ENCODE measurements at regions not wholly inside any gene's neighbourhood (a gene's known extent, or its start where the extent isn't known, plus 50 kb on each side); places are given as distances from the start of the nearest gene placed in this dataset.

DNA sequence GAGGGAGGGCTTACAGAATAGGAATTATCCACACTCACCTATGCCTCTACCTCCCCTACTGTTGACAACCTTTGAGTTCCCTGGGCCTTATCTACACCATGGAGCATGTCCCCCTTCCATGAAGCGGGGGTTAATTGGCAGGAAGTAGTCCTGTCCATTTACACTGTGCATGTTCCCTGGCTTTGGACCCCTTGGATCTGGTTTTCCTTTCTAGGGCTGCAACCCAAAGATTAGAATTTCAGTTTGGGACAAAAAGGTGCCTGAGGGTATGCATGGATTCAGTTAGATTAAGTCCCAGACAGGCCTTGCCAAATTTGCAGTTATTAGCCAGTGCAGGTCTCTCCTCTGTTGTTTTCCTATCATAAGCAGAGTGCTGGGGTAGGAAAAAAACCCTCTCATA lies 180.3 kb downstream of the CMPK2 start:
- no peak for DNase-seq

GRCh38 chr2:6692056-6692455 lies 173.7 kb downstream of the CMPK2 start:
- DNase-seq, result no peak

- DNase-seq, result no peak
Observed at GRCh38 chr2:6692819-6693218, 172.9 kb downstream of the CMPK2 start.

- DNase-seq, result no peak
Observed at GRCh38 chr2:6694555-6694954, 171.2 kb downstream of the CMPK2 start.

GRCh38 chr2:6700335-6700734 lies 165.4 kb downstream of the CMPK2 start:
- DNase-seq, result no peak

- no peak for DNase-seq
Observed at GRCh38 chr2:6704077-6704476, 161.6 kb downstream of the CMPK2 start.

GRCh38 chr2:6721395-6721794 lies 144.3 kb downstream of the CMPK2 start:
- DNase-seq, result no peak

DNA sequence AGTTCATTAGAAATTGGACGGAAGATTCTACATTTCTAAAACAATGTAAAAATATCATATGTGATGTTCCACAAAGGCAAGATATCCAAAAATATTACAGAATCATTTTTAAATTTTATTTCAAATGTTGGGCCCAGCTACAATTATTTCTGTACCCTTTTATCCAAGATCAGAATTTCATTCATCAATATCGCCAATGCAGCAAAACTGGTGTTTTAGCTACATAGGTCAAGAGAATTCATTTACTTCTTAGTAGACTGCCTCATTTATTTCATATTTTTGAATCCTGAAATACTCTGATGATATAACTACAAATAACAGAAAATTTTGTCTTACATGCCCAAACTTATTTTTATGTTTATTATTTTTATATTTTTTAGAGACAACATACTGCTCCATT lies 143.1 kb downstream of the CMPK2 start:
- DNase-seq, result no peak

- DNase-seq, result no peak
Observed at GRCh38 chr2:6723865-6724604, 141.7 kb downstream of the CMPK2 start.

DNA sequence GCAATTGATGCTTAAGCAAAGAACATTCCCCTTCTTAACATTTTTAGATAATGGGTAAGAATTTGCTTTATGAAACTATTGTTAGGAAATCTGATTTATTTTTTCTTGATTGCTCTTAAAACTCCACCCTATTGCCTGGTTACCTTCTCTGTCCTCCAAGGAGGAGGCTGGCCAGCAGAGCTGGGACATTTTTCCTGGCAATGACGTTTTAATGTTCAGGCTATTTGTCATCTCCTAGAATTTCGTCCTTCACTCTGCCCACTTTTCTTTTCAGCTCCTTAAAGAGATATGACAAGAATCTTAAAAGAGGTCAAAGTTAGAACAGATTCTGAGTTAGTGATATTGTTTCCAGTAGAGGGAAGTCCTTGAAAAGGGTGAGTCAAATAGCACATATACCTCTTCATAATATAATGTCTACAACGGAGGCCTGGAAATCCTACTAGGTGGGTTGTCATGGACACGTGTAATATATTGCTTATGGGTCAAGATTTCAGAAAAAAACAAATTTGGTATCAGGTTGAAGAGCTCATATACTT lies 141.0 kb downstream of the CMPK2 start:
- no peak for DNase-seq

DNA sequence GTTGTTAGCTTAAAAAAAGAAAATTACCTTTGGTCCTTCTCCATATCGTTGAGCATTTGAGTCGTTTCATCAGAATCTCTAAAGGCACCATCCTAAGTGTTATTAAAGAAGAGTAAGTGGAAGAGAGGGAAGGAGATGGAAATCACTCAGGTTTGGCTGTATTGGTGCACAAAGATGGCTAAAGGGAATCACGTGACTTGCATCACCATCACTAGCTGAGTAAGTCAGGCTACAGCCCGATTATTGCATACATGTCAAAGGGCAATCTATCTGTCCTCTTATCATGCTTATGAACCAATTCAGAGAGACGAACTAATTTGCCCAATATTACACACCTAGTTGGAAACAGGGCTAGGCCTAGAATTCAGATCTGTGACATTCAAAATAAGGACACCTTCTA lies 137.6 kb downstream of the CMPK2 start:
- DNase-seq, result no peak

- no peak for DNase-seq
Observed at GRCh38 chr2:6730003-6730402, 135.7 kb downstream of the CMPK2 start.

DNA sequence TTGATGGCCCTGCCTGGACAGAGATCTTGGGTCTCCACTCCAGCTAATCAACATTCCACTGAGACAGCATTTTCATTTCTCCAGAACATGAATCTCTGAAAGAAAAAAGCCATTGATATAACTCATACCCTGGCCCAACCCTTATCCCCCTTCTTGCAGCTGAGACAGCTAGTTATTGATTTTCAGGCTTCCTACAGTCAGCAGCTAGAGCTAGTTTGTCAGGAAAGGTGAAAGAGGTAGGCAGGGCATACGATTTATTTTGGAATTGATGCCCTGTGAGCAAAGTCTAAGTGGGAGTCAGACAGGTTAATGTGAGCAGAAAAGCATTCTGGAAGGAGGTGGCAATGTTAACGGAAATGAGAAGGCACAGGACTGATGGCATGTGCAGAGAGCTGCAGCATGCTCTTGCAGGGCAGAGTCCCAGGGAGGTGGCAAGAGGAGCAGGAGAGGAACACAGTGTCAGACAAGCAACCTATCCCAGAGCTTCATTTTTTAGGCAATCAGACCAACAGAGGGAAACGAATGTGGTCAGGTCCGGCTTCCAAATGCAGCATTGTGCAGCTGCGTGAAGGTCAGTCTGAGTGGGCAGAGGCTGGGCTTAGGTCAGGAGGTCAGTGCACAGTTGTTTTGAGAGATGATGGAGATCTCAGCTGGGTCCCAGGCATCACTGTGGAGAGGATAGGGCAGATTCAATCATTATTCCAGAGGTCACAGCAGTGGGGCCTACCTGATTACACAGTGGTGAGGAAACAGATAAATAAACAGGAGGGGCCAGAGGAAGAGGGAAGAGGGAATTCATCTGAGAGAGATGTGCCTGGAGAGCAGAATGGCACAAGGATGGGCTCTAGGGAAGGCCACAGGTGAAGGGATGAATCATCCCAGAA lies 134.8 kb downstream of the CMPK2 start:
- DNase-seq, result no peak

DNA sequence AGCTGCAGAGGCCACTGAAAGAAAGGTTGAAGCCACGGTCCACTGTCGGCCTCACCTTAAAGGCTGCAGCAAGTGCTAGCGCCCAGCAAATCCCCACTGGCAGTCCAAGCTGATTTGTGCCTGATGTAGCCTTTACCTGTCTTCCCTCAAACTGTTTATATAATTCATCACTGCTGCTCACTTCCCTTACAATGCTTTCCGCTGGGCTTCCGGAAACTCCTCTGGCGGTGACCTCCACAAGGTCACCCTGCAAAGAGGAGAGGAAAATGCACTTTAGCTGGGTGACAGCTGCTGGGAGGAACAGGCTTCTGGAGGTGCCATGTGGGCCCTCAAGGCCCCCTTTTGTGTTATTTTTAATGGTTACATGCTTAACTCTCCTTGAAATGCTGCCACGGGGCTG lies 126.2 kb downstream of the CMPK2 start:
- DNase-seq, result no peak

DNA sequence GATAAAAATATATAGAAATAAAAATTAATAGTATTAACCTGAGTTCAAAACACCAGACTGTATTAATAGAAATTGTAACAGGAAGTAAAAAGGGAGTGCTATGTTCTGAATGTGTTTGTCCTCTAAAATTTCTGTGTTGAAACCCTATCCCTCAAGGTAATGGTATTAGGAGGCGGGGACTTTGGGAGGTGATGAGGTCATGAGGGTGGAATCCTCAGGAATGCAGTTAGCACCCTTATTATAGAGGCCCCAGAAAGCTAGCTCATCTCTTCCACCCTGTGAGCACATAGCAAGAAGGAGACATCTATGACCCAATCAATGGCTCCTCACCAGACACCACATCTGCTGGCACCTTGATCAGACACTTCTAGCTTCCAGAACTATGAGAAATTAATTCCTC lies 124.5 kb downstream of the CMPK2 start:
- no peak for DNase-seq

GRCh38 chr2:6744038-6744437 lies 121.7 kb downstream of the CMPK2 start:
- DNase-seq, result no peak

- no peak for DNase-seq
Observed at GRCh38 chr2:6747433-6747832, 118.3 kb downstream of the CMPK2 start.

- no peak for DNase-seq
Observed at GRCh38 chr2:6748406-6749067, 117.2 kb downstream of the CMPK2 start.

- no peak for DNase-seq
Observed at GRCh38 chr2:6749962-6750361, 115.7 kb downstream of the CMPK2 start.

DNA sequence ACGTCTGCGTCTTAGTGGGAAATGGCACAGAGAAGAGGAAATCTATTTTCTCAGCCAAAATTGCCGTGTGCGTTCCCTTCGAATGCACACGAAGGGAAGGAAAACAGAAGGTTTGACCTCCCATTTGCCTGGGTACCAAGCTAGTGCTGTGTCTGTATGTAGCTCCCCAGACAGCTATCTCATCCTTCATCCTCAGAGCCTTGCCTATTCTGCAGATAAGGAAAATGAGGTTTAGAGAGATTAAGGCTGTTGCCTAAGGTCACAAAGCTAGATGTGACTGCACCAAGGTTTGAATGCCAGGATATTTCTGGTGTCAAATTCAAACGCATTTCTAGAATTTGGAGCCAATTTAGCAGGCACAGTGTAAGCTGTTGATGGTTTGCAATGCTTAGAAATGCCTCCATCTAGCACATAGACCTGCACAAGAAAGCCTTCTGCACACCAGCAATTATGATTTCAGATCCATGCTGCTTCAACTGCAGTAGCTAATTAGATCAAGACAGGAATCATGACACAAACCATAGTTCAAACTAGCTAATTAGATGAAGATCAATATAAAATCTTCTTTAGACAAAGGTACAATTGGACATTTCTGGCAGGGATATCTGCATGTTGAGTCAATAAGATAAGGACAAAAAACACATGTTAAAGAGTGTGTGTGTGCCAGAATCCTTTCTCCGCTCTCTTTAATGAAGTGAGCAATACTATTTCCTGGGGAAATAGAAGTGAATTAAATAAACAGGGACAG lies 115.1 kb downstream of the CMPK2 start:
- DNase-seq, result no peak

DNA sequence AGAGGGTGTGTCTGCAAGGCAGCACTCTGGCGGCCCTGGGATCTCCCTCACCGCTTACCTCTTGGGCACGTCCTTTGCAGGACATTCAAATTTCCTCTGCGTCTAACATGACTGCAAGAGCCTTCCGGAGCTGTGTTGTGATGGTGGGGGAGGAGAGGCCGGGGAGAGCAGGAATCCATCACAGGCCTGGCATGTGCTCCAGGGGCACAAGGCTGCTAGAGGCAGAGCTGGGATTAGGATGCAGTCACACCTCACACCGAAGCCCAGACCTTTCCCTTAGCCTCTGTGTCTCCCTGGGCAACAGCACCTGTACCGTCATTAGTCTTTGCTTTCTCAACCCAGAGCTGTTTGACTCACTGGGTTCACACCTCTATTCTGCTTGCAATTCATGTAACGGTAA lies 111.3 kb downstream of the CMPK2 start:
- DNase-seq, result no peak

- DNase-seq, result no peak
Observed at GRCh38 chr2:6755456-6755855, 110.3 kb downstream of the CMPK2 start.

DNA sequence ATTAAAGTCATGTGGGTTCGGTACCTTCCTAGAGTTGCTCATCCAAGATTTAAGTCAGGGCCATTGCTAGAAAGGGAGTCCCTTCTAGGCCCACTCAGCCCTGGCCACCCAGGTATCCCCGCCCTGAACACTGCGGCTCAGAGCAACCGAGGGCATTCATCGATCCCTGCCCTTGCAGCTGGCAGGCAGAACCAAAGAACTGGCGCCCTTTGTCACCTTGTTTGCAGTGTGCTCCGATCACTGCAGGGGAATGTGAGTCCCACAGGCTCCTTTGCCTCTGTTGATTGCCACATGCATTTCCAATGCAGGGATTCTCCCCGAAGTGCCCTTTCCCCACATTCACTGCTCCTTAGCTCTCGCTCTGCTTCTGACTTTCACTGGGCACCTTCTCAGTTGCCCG lies 108.5 kb downstream of the CMPK2 start:
- no peak for DNase-seq

Measured in NCI-H526 treated with DMSO at 0.1 percent for 48 hours (cell line).